NCI-H345 treated with DMSO at 0.1 percent for 48 hours (cell line): ENCODE measurements at regions not wholly inside any gene's neighbourhood (a gene's known extent, or its start where the extent isn't known, plus 50 kb on each side); places are given as distances from the start of the nearest gene placed in this dataset.

Experiments used
- DNase-seq: peaks from one replicate; lab custom pipeline; 2025; ENCODE audit not compliant: unreplicated experiment; lab: John Stamatoyannopoulos, UW

- no peak for DNase-seq
These were observed 140.1 kb downstream of the CYLD start for GRCh38 chr16:50881956-50882355.

GRCh38 chr16:50881331-50881830, 139.5 kb downstream of the CYLD start:
- DNase-seq: no peak

- no peak for DNase-seq
These were observed 139.0 kb downstream of the CYLD start for GRCh38 chr16:50880926-50881325.

- peak; percentile 83 for DNase-seq
These were observed 138.2 kb downstream of the CYLD start for GRCh38 chr16:50879873-50880695.

- DNase-seq: no peak
These were observed 137.2 kb downstream of the CYLD start for GRCh38 chr16:50878966-50879615.

GRCh38 chr16:50878536-50878935, 136.7 kb downstream of the CYLD start:
- DNase-seq: no peak

GRCh38 chr16:50876263-50876662, 134.4 kb downstream of the CYLD start:
- no peak for DNase-seq

GRCh38 chr16:50868577-50868976, 126.7 kb downstream of the CYLD start:
- no peak for DNase-seq

GRCh38 chr16:50866806-50867205, 124.9 kb downstream of the CYLD start:
- no peak for DNase-seq

GRCh38 chr16:50864386-50864785, 122.5 kb downstream of the CYLD start:
- DNase-seq: no peak

GRCh38 chr16:50863644-50864144, 121.8 kb downstream of the CYLD start:
- no peak for DNase-seq

GRCh38 chr16:50862818-50863643, 121.1 kb downstream of the CYLD start:
- no peak for DNase-seq

GRCh38 chr16:50861970-50862411, 120.1 kb downstream of the CYLD start:
- no peak for DNase-seq

- DNase-seq: no peak
These were observed 119.6 kb downstream of the CYLD start for GRCh38 chr16:50861451-50861850.

GRCh38 chr16:50859628-50860360, 117.9 kb downstream of the CYLD start:
- no peak for DNase-seq

- no peak for DNase-seq
These were observed 117.2 kb downstream of the CYLD start for GRCh38 chr16:50858877-50859627.

GRCh38 chr16:50858376-50858775, 116.5 kb downstream of the CYLD start:
- no peak for DNase-seq

GRCh38 chr16:50857881-50858280, 116.0 kb downstream of the CYLD start:
- no peak for DNase-seq

GRCh38 chr16:50856991-50857390, 115.1 kb downstream of the CYLD start:
- DNase-seq: no peak

GRCh38 chr16:50853329-50853728, 111.4 kb downstream of the CYLD start:
- DNase-seq: no peak
